Coronary artery (tissue), 2 donors: ENCODE measurements at regions not wholly inside any gene's neighbourhood (a gene's known extent, or its start where the extent isn't known, plus 50 kb on each side); places are given as distances from the start of the nearest gene placed in this dataset.

ENCODE experiments used
- DNase-seq: peaks from one replicate; pipeline ENCODE4 v3.0.0-alpha.2; 2017; ENCODE audit warnings: low spot score
- H3K27ac ChIP-seq, 2 donors: fragments of 200-600 bp; sonication (generic); one replicate each; pipeline ENCODE4 v1.5.1; 2016 to 2019
- H3K4me3 ChIP-seq: fragments of 200-600 bp; sonication (generic); 2 replicates; pipeline ENCODE4 v1.5.1; 2016; ENCODE audit warnings: mild to moderate bottlenecking, moderate library complexity
- TF ChIP-seq, protein P1 (sequence below): fragments of 200-600 bp; sonication (generic); IDR thresholded peaks from one replicate; pipeline ENCODE4 v1.5.1; 2019; ENCODE audit warnings: antibody characterized with exemption

DNA sequence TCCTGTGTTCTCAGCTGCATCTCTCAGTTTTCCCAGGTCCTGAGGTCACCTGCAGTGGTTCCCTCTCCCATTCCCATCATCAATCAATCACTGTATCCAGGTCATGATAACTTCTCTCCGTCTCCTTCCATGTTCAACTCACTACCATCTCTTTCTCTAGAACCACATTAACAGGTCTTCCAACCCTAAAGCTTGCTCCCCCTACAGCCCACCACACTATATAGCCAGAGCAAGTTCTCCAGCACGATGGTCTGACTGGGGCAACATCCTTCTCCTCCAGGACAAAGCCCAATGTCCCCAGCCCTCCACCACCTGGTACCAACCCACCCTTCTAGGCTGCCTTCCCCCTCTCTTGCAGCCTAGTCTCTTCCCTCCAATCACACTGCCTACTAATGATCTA, 241.6 kb downstream of the CDK5RAP2 start:
- TF ChIP-seq, protein P1, sequence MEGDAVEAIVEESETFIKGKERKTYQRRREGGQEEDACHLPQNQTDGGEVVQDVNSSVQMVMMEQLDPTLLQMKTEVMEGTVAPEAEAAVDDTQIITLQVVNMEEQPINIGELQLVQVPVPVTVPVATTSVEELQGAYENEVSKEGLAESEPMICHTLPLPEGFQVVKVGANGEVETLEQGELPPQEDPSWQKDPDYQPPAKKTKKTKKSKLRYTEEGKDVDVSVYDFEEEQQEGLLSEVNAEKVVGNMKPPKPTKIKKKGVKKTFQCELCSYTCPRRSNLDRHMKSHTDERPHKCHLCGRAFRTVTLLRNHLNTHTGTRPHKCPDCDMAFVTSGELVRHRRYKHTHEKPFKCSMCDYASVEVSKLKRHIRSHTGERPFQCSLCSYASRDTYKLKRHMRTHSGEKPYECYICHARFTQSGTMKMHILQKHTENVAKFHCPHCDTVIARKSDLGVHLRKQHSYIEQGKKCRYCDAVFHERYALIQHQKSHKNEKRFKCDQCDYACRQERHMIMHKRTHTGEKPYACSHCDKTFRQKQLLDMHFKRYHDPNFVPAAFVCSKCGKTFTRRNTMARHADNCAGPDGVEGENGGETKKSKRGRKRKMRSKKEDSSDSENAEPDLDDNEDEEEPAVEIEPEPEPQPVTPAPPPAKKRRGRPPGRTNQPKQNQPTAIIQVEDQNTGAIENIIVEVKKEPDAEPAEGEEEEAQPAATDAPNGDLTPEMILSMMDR: no peak
- Histone ChIP-seq H3K27ac (no peak overlapping the region), H3K4me3 (no peak overlapping the region)
- no peak for DNase-seq

DNA sequence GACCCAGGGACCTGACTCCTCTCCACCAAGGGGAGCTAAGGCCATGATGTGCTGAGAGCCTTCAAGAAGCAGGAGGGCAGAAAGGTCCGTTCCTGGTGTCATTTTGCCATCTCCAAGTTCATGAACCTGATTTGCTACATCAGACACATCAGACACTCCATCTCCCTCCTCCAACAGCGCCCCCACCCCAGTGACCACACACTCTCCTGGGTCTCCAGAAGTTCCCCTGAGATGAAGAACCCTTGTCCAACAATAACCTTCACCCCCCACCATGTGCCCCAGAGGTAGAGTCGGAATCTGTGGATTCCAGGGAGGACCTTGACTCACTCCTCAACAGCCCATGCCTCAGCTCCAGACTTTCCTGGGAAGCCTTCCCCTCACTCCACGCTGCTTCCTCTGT, 242.8 kb downstream of the CDK5RAP2 start:
- no peak for DNase-seq
- Histone ChIP-seq H3K4me3 (no peak overlapping the region), H3K27ac (no peak overlapping the region)
- TF ChIP-seq, protein P1: no peak

DNA sequence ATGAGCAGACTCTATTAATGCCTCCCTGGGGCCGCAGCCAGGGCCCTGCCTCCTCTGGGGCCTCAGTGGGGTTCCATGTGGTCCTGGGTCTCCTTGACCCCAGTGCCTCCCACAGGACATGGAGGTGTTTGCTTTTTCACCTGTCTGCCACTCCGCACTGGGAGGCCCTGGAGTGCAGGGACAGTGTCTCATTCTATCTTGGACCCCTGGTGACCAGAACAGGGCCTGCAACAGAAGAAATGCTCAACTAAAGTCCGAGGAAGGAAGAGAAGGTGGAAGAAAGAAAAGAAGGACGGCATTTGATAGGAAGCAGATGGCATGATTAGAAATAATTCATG, 243.2 kb downstream of the CDK5RAP2 start:
- H3K4me3 ChIP-seq: no peak overlapping the region
- no peak for DNase-seq
- TF ChIP-seq, protein P1: no peak
- H3K27ac ChIP-seq: no peak overlapping the region

DNA sequence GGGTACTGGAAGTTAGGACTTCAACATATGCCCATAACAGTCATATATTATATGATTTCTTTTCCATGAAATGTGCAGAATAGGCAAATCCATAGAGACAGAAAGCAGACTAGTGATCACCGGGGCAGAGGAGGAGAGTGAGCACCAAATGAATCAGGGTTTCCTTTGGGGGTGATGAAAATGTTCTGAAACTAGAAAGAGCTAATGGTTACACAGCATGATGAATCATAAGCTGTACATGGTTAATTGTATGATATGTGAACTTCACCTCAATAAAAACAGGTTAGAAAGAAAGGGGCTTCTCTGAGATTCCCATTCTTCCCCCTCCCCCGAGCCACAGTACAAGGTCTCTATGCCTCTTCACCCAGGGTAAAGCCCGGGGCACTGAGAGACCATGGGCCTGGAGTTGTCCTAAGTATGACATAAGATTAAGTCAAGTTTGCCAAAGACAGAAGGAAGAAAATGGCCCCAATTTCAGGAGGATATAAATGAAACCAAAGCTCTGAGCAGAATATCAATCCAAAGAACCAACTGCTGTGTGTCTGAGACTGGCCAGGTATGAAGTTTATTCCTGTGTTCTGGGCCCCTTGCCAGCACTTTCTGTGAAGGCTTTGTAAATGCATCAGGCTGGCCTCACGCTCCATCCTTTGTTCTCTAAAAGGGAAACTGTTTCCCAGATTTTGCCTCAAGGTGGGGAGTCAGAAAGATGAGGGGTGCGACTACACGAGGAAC, 243.8 kb downstream of the CDK5RAP2 start:
- DNase-seq: no peak
- no peak overlapping the region for H3K27ac ChIP-seq
- H3K4me3 ChIP-seq: no peak overlapping the region
- TF ChIP-seq, protein P1: no peak

DNA sequence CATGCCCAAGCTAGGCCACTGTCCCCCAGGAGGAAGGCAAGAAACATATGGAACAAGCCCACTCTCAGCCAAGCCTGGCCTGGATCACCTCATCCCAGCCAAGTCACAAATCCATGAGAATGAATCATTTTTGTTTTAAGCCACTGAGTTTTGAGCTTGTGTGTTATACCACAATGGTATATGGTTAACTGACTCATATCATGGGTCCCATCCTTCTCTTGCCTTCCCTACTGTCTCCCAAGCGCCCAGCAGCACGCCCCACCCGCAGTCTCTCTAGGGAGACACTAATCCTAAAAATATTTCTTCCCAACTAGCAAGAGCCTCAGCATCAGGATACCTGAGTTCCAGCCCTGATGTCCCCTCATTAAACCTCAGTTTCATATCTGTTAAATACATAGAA, 248.1 kb downstream of the CDK5RAP2 start:
- no peak for DNase-seq
- Histone ChIP-seq H3K4me3 (no peak overlapping the region), H3K27ac (no peak overlapping the region)
- TF ChIP-seq, protein P1: no peak

DNA sequence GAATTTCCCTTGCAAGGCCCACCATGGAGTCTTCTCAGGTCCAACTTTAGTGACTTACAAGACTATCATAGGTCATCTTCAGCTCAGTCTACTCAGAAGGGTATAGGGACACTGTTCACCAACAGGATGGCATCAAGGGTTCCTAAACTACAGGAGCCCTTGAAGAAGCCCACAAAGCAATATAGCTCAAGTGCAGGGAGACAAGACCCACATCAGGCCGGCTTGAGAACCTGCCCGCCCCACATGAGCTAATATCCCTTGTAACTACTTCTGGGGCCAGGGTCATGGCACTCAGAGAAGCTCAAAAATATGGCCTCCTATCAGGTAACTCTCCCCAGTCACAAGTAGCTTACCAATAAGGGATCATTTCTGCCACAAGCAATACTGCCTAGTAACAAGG, 249.9 kb downstream of the CDK5RAP2 start:
- TF ChIP-seq, protein P1: no peak
- H3K27ac ChIP-seq: no peak overlapping the region
- no peak for DNase-seq

DNA sequence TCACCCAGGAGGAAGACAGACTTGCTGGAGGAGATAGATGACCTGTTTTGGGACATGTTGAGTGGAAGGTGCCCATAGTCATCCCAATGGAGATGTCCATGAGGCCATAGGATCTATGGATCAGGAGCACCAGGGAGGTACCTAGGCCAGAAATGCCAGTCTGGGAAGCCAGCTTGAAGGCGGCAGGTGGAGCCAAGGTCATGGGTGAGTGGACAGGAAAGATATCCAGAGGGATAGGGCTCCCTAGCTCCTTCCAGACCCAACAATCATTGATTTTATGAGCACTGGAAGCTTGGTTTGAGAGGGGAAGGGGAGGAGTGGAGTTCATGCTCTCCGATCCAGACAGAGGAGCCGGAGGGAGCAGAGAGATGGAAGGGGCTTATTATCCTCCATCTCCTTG, 252.6 kb downstream of the CDK5RAP2 start:
- Histone ChIP-seq H3K27ac (no peak overlapping the region), H3K4me3 (no peak overlapping the region)
- no peak for DNase-seq
- TF ChIP-seq, protein P1: no peak

More for the DNA sequence above, 249.9 kb downstream of the CDK5RAP2 start:
- no peak overlapping the region for H3K4me3 ChIP-seq
